Common myeloid progenitor, CD34-positive (primary cell): ENCODE measurements at regions not wholly inside any gene's neighbourhood (a gene's known extent, or its start where the extent isn't known, plus 50 kb on each side); places are given as distances from the start of the nearest gene placed in this dataset.
"Not testable (repeated sequence)": the region's sequence is repeated elsewhere in the genome, so short reads cannot be mapped to it uniquely, and the experiment has no call there.

Experiments used
- CTCF ChIA-PET: fragments of 350-600 bp; sonication (Branson Sonifier 250); formaldehyde crosslinking; loops from one replicate; lab custom pipeline; 2021; ENCODE audit warnings: antibody characterized with exemption; lab: Charles Lee
- POLR2A ChIA-PET: fragments of 350-600 bp; sonication (Branson Sonifier 250); formaldehyde crosslinking; loops from one replicate; lab custom pipeline; 2021; ENCODE audit warnings: antibody characterized with exemption; lab: Charles Lee
- DNase-seq, 3 donors: peaks; one replicate each; pipeline versions ENCODE4 v3.0.0 to v3.0.0-alpha.2; 2013
- H3K27ac ChIP-seq, 2 experiments: 1 replicate in 1 of 2; 2 replicates in 1 of 2; pipeline ENCODE4 v1.7.0; 2013; ENCODE audit warnings: inconsistent platforms in 2 of 2, low read length in 2 of 2, mild to moderate bottlenecking in 2 of 2, low read depth in 1 of 2, moderate library complexity in 1 of 2; ENCODE audit not compliant: severe bottlenecking in 2 of 2, insufficient read depth in 1 of 2, poor library complexity in 1 of 2
- H3K27me3 ChIP-seq, 5 experiments: replicated peaks in 2 of 5; 1 replicate in 3 of 5; 2 replicates in 2 of 5; pipeline versions ENCODE4 v1.6.1 to v1.7.0; 2013; ENCODE audit warnings: low read length in 4 of 5, mild to moderate bottlenecking in 2 of 5, moderate library complexity in 2 of 5, inconsistent platforms in 1 of 5; ENCODE audit not compliant: insufficient read depth in 5 of 5, control insufficient read depth in 4 of 5
- H3K36me3 ChIP-seq, 4 experiments: 1 replicate in 2 of 4; 2 replicates in 2 of 4; pipeline versions ENCODE4 v1.6.1 to v1.7.0; 2013; ENCODE audit warnings: low read length in 3 of 4, control low read depth in 1 of 4, mild to moderate bottlenecking in 1 of 4; ENCODE audit not compliant: control insufficient read depth in 4 of 4, insufficient read depth in 4 of 4
- H3K4me1 ChIP-seq, 4 experiments: 1 replicate in 3 of 4; 2 replicates in 1 of 4; pipeline versions ENCODE4 v1.6.1 to v1.7.1; 2013; ENCODE audit warnings: low read length in 3 of 4, mild to moderate bottlenecking in 3 of 4, control low read depth in 1 of 4, inconsistent platforms in 1 of 4, moderate library complexity in 1 of 4; ENCODE audit not compliant: control insufficient read depth in 4 of 4, insufficient read depth in 4 of 4; ENCODE audit errors: control extremely low read depth in 1 of 4
- H3K4me3 ChIP-seq, 7 experiments: 1 replicate in 4 of 7; 2 replicates in 3 of 7; pipeline versions ENCODE4 v1.5.1 to v1.7.0; 2013; ENCODE audit warnings: mild to moderate bottlenecking in 7 of 7, low read length in 6 of 7, moderate library complexity in 6 of 7, inconsistent platforms in 2 of 7, low read depth in 2 of 7, control low read depth in 1 of 7; ENCODE audit not compliant: insufficient read depth in 4 of 7, control insufficient read depth in 1 of 7; ENCODE audit errors: extremely low read depth in 1 of 7
- H3K9me3 ChIP-seq, 5 experiments: 1 replicate in 4 of 5; 2 replicates in 1 of 5; pipeline versions ENCODE4 v1.6.1 to v1.7.1; 2013; ENCODE audit warnings: low read length in 4 of 5, mild to moderate bottlenecking in 2 of 5, inconsistent platforms in 1 of 5, low read depth in 1 of 5, moderate library complexity in 1 of 5; ENCODE audit not compliant: control insufficient read depth in 4 of 5, insufficient read depth in 2 of 5; ENCODE audit errors: control extremely low read depth in 1 of 5
- WGBS: methylation state at CpG from one replicate; pipeline ENCODE4 v1.1.5; 2013; ENCODE audit not compliant: insufficient coverage; 5-methylcytosine and 5-hydroxymethylcytosine counted together

DNA sequence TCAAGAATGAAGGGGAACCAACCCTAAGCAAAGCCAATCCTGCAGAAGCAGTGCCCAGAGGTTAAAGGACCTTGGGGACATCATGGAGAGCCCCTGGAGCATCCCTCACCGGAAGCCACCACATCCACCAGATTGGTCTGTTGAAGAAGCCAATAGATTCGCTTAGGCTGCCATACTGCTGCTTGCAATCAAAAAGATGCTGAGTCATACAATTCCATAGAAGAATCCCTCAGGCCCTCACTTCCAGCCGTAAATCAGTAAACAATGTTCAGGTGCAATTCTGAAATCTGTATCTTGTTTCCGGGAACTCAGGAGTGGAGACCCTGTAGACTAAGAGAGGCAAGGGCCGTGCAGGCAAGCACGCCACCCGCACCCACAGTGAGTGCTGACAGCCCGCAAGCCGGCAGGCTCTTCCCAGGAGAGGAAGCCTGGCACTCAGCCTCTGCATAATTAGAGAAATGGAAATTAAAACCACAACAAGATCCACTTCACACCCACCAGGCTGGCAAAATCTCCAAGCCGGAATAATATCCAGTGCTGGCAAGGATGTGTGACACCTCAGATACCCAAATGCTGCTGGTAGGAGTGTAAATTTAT is 156.4 kb upstream of the FOXD4L5 start:
- CTCF ChIA-PET, H3K4me3 ChIP-seq, DNase-seq, H3K4me1 ChIP-seq, H3K27me3 ChIP-seq, H3K36me3 ChIP-seq, POLR2A ChIA-PET, H3K27ac ChIP-seq: not testable (repeated sequence)
- WGBS = 93% methylated on average over 4 of the region's 10 CpGs
- H3K9me3 ChIP-seq = peaks cover 0 to 13% (median 0%) of the 10 kb centered on the region in 5 experiments

DNA sequence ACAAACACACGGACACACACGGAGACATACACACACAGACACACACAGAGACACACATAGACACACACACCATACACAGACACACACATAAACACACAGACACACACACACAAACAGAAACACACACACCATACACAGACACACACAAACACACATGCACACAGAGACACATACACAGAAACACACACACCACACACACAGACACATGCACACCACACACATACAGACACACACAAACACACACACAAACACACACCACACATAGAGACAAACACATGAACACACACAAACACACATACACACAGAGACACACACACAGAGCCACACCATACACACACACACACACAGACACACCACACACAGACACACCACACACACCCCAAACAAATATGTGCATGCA is 152.7 kb upstream of the FOXD4L5 start:
- no peak for DNase-seq
- ChIA-PET POLR2A (no interaction called here), CTCF (no interaction called here)

DNA sequence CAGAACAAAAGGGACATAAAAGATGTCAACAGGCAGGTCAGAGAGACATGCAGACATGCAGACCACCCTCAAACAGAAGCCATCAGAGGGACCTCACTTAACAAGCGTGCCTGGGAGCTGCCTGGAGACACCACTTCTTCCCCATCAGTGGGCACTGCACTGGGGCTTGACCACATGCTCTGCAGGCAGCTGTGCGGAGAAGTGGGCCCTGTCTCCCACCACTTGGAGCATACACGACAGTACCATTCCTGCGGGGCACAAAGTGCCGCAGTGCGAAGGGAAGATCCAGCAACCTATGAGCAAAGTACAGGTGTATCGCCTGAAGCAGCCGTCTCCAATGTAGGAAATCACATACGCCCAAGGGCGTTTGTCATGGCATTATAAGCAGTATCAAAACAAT is 150.5 kb upstream of the FOXD4L5 start:
- WGBS = 90% methylated on average over 9 of the region's 10 CpGs
- no peak for DNase-seq
- CTCF ChIA-PET = no interaction called here
- Histone ChIP-seq H3K27ac (no peak overlapping the region), H3K36me3 (no peaks in the 10 kb centered on the region), H3K4me1 (no peaks in the 10 kb centered on the region), H3K9me3 (peaks cover 0 to 37% (median 12%) of the 10 kb centered on the region in 5 experiments), H3K4me3 (no peak overlapping the region), H3K27me3 (no peaks in the 10 kb centered on the region)
- POLR2A ChIA-PET = no interaction called here

More for the DNA sequence above, 152.7 kb upstream of the FOXD4L5 start:
- WGBS = 73% methylated on average over 2 of the region's 2 CpGs
- no peaks in the 10 kb centered on the region for H3K4me1 ChIP-seq
- no peaks in the 10 kb centered on the region for H3K36me3 ChIP-seq
- peaks cover 0 to 23% (median 5%) of the 10 kb centered on the region in 5 experiments for H3K9me3 ChIP-seq
- H3K27me3 ChIP-seq = no peaks in the 10 kb centered on the region
- no peak overlapping the region for H3K27ac ChIP-seq
- no peak overlapping the region for H3K4me3 ChIP-seq

DNA sequence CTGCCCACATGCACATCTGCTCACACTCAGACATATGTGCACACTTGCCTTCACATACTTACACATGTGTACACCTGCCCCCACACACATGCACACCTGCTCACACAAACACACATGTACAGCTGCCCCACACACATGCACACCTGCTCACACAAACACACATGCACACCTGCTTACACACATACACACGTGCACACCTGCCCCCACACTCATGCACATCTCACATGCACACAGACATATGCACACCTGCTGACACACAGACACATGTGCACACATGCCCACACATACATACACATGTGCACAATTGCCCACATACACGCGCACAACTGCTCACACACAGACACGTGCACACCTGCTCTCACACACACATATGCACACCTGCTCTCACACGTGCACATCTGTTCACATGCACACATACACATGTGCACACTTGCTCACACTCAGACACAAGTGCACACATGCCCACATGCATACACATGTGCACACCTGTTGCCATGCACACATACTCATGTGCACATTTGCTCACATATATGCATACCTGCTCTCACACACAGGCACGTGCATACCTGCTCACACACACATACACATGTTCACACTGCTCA is 147.8 kb upstream of the FOXD4L5 start:
- H3K27me3 ChIP-seq = no peaks in the 10 kb centered on the region
- no peak overlapping the region for H3K4me3 ChIP-seq
- CTCF ChIA-PET = no interaction called here
- WGBS = 83% methylated on average over 6 of the region's 6 CpGs
- H3K27ac ChIP-seq = no peak overlapping the region
- H3K36me3 ChIP-seq = no peaks in the 10 kb centered on the region
- H3K9me3 ChIP-seq = peaks cover 0 to 42% (median 12%) of the 10 kb centered on the region in 5 experiments
- DNase-seq = no peak
- H3K4me1 ChIP-seq = no peaks in the 10 kb centered on the region
- POLR2A ChIA-PET = no interaction called here

DNA sequence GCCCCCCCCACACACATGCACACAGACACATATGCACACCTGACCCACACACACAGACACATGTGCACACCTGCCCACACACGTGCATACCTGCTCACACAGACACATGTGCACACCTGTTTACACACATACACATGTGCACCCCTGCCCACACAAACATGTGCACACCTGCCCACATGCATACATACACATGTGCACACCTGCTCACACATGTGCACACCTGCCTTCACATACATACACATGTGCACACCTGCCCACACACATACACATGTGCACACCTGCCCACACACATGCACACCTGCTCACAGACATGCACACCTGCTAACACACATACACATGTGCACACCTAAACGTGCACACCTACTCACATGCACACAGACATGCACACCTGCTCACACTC is 147.0 kb upstream of the FOXD4L5 start:
- H3K4me1 ChIP-seq = no peaks in the 10 kb centered on the region
- H3K9me3 ChIP-seq = peaks cover 0 to 39% (median 12%) of the 10 kb centered on the region in 5 experiments
- WGBS = 95% methylated on average over 2 of the region's 2 CpGs
- H3K36me3 ChIP-seq = no peaks in the 10 kb centered on the region
- no peaks in the 10 kb centered on the region for H3K27me3 ChIP-seq
- ChIA-PET POLR2A (no interaction called here), CTCF (no interaction called here)
- no peak overlapping the region for H3K4me3 ChIP-seq
- DNase-seq = no peak
- no peak overlapping the region for H3K27ac ChIP-seq

DNA sequence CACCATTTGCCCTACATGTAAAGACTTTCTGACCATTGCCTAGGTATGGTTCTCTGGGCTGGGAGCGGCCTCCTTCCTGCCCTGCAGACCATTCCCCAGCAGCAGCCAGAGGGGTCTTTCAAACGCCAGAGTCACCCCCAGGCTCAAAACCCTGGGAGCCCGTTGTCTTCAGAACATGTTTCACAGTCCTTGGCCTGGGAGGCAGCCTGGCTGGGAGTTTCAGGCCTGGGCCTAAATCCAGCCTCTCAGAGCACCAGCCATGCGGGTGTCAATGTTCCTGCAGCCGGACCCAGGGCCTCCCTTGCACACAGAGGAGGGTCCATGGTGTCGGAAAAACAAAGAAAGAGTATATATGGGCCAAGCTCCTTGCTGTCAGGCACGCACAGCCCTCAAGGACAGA is 145.2 kb upstream of the FOXD4L5 start:
- ChIA-PET POLR2A (no interaction called here), CTCF (no interaction called here)
- DNase-seq = no peak
- 75% methylated on average over 7 of the region's 7 CpGs for WGBS
- H3K9me3 ChIP-seq = peaks cover 0 to 42% (median 16%) of the 10 kb centered on the region in 5 experiments
- H3K4me3 ChIP-seq = no peak overlapping the region
- H3K27ac ChIP-seq = no peak overlapping the region
- no peaks in the 10 kb centered on the region for H3K36me3 ChIP-seq
- H3K4me1 ChIP-seq = no peaks in the 10 kb centered on the region
- H3K27me3 ChIP-seq = no peaks in the 10 kb centered on the region

DNA sequence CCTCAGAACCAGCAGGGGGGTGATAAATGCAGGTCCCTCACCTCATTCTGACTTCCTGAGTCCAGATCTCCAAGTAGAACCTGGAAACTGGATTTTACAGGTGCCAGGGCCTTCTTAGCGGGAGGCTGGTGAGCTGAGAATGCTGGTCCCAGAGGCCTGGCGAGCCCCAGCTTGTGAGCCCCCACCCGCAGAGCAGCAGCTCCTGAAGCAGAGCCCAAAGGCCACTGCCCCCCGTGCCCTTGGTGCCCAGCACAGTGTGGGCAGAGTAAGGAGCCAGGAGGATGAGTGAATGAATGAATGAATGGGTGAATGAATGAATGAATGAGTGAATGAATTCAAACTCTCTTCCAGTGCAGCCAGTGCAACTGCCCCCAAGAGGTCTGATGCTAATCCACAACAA is 142.4 kb upstream of the FOXD4L5 start:
- H3K27ac ChIP-seq, POLR2A ChIA-PET, CTCF ChIA-PET, H3K36me3 ChIP-seq, H3K4me3 ChIP-seq, H3K27me3 ChIP-seq, H3K4me1 ChIP-seq, DNase-seq: not testable (repeated sequence)
- H3K9me3 ChIP-seq = peaks cover 0 to 31% (median 7%) of the 10 kb centered on the region in 5 experiments
- WGBS = 90% methylated on average over 3 of the region's 4 CpGs
